SH-SY5Y (cell line): ENCODE measurements at regions not wholly inside any gene's neighbourhood (a gene's known extent, or its start where the extent isn't known, plus 50 kb on each side); places are given as distances from the start of the nearest gene placed in this dataset.

Source experiments
- GATA2 ChIP-seq: IDR thresholded peaks from 2 replicates; pipeline ENCODE4 v1.6.1; 2011; ENCODE audit warnings: mild to moderate bottlenecking, low read depth, low read length
- GATA3 ChIP-seq: IDR thresholded peaks from 2 replicates; pipeline ENCODE4 v1.6.1; 2011; ENCODE audit warnings: low read depth, mild to moderate bottlenecking, low read length, moderate library complexity

- TF ChIP-seq GATA2 = no peak
- no peak for TF ChIP-seq GATA3
These were observed 843.8 kb downstream of the USP25 start for GRCh38 chr21:16573578-16573977.
